IMR-90 (cell line): ENCODE measurements at regions not wholly inside any gene's neighbourhood (a gene's known extent, or its start where the extent isn't known, plus 50 kb on each side); places are given as distances from the start of the nearest gene placed in this dataset.

Source experiments
- BHLHE40 ChIP-seq: fragments of 150-350 bp; IDR thresholded peaks from 2 replicates; pipeline ENCODE4 v1.6.1; 2016; ENCODE audit warnings: mild to moderate bottlenecking, low read depth, low read length
- CEBPB ChIP-seq: IDR thresholded peaks from 2 replicates; pipeline ENCODE4 v1.6.1; 2012; ENCODE audit warnings: low read depth, low read length, improper control_type of control experiment
- CHD1 ChIP-seq: IDR thresholded peaks from 2 replicates; pipeline ENCODE4 v1.6.1; 2012; ENCODE audit warnings: low read depth, low read length, improper control_type of control experiment
- FOS ChIP-seq: fragments of 150-350 bp; IDR thresholded peaks from 2 replicates; pipeline ENCODE4 v1.6.1; 2016; ENCODE audit warnings: low read depth, low read length
- MAZ ChIP-seq: IDR thresholded peaks from 2 replicates; pipeline ENCODE4 v1.6.1; 2012; ENCODE audit warnings: low read depth, mild to moderate bottlenecking, low read length, improper control_type of control experiment, moderate library complexity, borderline replicate concordance
- MXI1 ChIP-seq: IDR thresholded peaks from 2 replicates; pipeline ENCODE4 v1.6.1; 2012; ENCODE audit warnings: low read depth, mild to moderate bottlenecking, low read length, moderate library complexity, borderline replicate concordance
- POLR2A ChIP-seq: IDR thresholded peaks from 2 replicates; pipeline ENCODE4 v1.6.1; 2012; ENCODE audit warnings: mild to moderate bottlenecking, low read depth, low read length
- RAD21 ChIP-seq: IDR thresholded peaks from 2 replicates; pipeline ENCODE4 v1.6.1; 2012; ENCODE audit warnings: low read length, improper control_type of control experiment
- RCOR1 ChIP-seq: IDR thresholded peaks from 2 replicates; pipeline ENCODE4 v1.6.1; 2012; ENCODE audit warnings: mild to moderate bottlenecking, low read length, improper control_type of control experiment; ENCODE audit not compliant: insufficient replicate concordance
- RFX5 ChIP-seq: IDR thresholded peaks from 2 replicates; pipeline ENCODE4 v1.8.0; 2012; ENCODE audit warnings: low read depth, mild to moderate bottlenecking, low read length, moderate library complexity
- SMC3 ChIP-seq: fragments of 150-350 bp; IDR thresholded peaks from 2 replicates; pipeline ENCODE4 v1.6.1; 2016; ENCODE audit warnings: low read depth, mild to moderate bottlenecking, antibody characterized with exemption, low read length, moderate library complexity
- TF ChIP-seq, protein P1 (sequence below): conservative IDR thresholded peaks from 2 replicates; pipeline ENCODE4 v1.5.1; 2012; ENCODE audit warnings: mild to moderate bottlenecking, low read depth, low read length, improper control_type of control experiment
- TF ChIP-seq, protein P2 (sequence below): fragments of 150-350 bp; IDR thresholded peaks from 2 replicates; pipeline ENCODE4 v1.6.1; 2016; ENCODE audit warnings: low read depth, mild to moderate bottlenecking, low read length, moderate library complexity, borderline replicate concordance
- TF ChIP-seq, protein P3 (sequence below): fragments of 150-350 bp; IDR thresholded peaks from 2 replicates; pipeline ENCODE4 v1.6.1; 2017; ENCODE audit warnings: mild to moderate bottlenecking, antibody characterized with exemption, low read length, low read depth

DNA sequence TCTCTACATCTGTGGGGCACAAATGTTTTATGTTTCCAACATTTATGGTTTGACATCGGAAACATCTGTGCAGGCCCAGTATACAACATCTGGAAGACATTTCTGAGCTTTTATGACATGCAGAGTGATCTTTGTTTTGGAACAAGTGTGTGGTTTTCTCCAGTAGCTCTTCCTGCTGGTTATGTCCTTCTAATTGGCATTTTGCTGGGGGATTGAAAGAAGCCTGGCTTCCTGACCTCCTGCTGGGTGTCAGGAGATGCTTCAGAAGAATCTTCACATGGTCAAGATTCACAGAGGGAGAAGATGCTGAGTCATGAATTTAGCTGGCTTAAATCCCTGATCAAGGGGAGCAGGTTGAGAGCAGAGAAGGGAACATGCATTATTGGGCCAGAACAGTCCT lies 279.5 kb upstream of the MYOCD start:
- TF ChIP-seq, protein P1, sequence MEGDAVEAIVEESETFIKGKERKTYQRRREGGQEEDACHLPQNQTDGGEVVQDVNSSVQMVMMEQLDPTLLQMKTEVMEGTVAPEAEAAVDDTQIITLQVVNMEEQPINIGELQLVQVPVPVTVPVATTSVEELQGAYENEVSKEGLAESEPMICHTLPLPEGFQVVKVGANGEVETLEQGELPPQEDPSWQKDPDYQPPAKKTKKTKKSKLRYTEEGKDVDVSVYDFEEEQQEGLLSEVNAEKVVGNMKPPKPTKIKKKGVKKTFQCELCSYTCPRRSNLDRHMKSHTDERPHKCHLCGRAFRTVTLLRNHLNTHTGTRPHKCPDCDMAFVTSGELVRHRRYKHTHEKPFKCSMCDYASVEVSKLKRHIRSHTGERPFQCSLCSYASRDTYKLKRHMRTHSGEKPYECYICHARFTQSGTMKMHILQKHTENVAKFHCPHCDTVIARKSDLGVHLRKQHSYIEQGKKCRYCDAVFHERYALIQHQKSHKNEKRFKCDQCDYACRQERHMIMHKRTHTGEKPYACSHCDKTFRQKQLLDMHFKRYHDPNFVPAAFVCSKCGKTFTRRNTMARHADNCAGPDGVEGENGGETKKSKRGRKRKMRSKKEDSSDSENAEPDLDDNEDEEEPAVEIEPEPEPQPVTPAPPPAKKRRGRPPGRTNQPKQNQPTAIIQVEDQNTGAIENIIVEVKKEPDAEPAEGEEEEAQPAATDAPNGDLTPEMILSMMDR = no peak
- no peak for TF ChIP-seq RAD21
- TF ChIP-seq, protein P2, sequence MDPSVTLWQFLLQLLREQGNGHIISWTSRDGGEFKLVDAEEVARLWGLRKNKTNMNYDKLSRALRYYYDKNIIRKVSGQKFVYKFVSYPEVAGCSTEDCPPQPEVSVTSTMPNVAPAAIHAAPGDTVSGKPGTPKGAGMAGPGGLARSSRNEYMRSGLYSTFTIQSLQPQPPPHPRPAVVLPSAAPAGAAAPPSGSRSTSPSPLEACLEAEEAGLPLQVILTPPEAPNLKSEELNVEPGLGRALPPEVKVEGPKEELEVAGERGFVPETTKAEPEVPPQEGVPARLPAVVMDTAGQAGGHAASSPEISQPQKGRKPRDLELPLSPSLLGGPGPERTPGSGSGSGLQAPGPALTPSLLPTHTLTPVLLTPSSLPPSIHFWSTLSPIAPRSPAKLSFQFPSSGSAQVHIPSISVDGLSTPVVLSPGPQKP = no peak
- no peak for TF ChIP-seq POLR2A
- TF ChIP-seq BHLHE40 = no peak
- TF ChIP-seq CHD1 = no peak
- TF ChIP-seq MXI1 = no peak
- no peak for TF ChIP-seq RFX5
- TF ChIP-seq MAZ = no peak
- TF ChIP-seq RCOR1 = no peak
- TF ChIP-seq, protein P3, sequence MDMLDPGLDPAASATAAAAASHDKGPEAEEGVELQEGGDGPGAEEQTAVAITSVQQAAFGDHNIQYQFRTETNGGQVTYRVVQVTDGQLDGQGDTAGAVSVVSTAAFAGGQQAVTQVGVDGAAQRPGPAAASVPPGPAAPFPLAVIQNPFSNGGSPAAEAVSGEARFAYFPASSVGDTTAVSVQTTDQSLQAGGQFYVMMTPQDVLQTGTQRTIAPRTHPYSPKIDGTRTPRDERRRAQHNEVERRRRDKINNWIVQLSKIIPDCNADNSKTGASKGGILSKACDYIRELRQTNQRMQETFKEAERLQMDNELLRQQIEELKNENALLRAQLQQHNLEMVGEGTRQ = no peak
- TF ChIP-seq SMC3 = no peak
- no peak for TF ChIP-seq CEBPB
- no peak for TF ChIP-seq FOS
